Transverse colon (tissue), 4 donors: ENCODE measurements at regions not wholly inside any gene's neighbourhood (a gene's known extent, or its start where the extent isn't known, plus 50 kb on each side); places are given as distances from the start of the nearest gene placed in this dataset.

ENCODE experiments used
- DNase-seq: peaks from one replicate; pipeline ENCODE4 v3.0.0-alpha.2; 2019
- H3K27ac ChIP-seq, 4 donors: fragments of 200-600 bp; sonication (generic); 2 replicates each; pipeline ENCODE4 v1.5.1; 2016 to 2018; ENCODE audit warnings: inconsistent platforms in 4 of 4
- H3K27me3 ChIP-seq: fragments of 200-600 bp; sonication (generic); 2 replicates; pipeline ENCODE4 v1.5.1; 2017; ENCODE audit warnings: inconsistent platforms
- H3K36me3 ChIP-seq, 4 donors: fragments of 200-600 bp; sonication (generic); 2 replicates each; pipeline ENCODE4 v1.5.1; 2017 to 2019; ENCODE audit warnings: inconsistent platforms in 4 of 4
- H3K4me1 ChIP-seq, 4 donors: fragments of 200-600 bp; sonication (generic); 2 replicates each; pipeline ENCODE4 v1.5.1; 2017 to 2020; ENCODE audit warnings: inconsistent platforms in 4 of 4
- H3K4me3 ChIP-seq, 4 donors: fragments of 200-600 bp; sonication (generic); 1 replicate in 1 of 4; 2 replicates in 3 of 4; pipeline versions ENCODE4 v1.5.1 to v1.6.1; 2017 to 2019; ENCODE audit warnings: inconsistent platforms in 4 of 4
- H3K9me3 ChIP-seq, 2 donors: fragments of 200-600 bp; sonication (generic); 2 replicates each; pipeline ENCODE4 v1.5.1; 2017 to 2019; ENCODE audit warnings: inconsistent platforms in 2 of 2
- EP300 ChIP-seq: sonication (generic); formaldehyde crosslinking; IDR thresholded peaks from one replicate; pipeline ENCODE4 v1.6.1; 2017; ENCODE audit warnings: antibody characterized with exemption, low read depth
- POLR2A ChIP-seq: fragments of 450-650 bp; IDR thresholded peaks from one replicate; pipeline ENCODE4 v1.6.1; 2016; ENCODE audit warnings: antibody characterized with exemption, mild to moderate bottlenecking, moderate library complexity
- POLR2AphosphoS5 ChIP-seq, 3 donors: sonication (generic); formaldehyde crosslinking; IDR thresholded peaks; one replicate each; pipeline ENCODE4 v1.6.1; 2016; ENCODE audit warnings: antibody characterized with exemption in 3 of 3
- WGBS, 2 donors: methylation state at CpG; one replicate each; pipeline ENCODE4 v1.1.5; 2018; ENCODE audit warnings: low coverage in 1 of 2; 5-methylcytosine and 5-hydroxymethylcytosine counted together
- in situ Hi-C, 4 donors: fragments of 200-750 bp; cut with MboI; loops; one replicate each; pipeline versions ENCODE4 v1.15.0 to v1.15.1; 2017; ENCODE audit warnings: low sequenced_read_pairs in 3 of 4, low pct_ligation_motif_present in 1 of 4, low pct_unique_long_range_greater_than_20kb in 1 of 4
- intact Hi-C: fragments of 100-400 bp; cut with DNase I; formaldehyde crosslinking; loops from one replicate; pipeline ENCODE4 v1.15.1; 2023; ENCODE audit warnings: low total_unique reads
- TF ChIP-seq, protein P1 (sequence below), 5 experiments: fragments of 200-600 bp in 3 of 5; fragments of 450-650 bp in 2 of 5; sonication (generic) in 3 of 5; IDR thresholded peaks; 1 replicate in 2 of 5; 2 replicates in 3 of 5; pipeline ENCODE4 v1.5.1; 2016 to 2017; ENCODE audit warnings: antibody characterized with exemption in 5 of 5, inconsistent platforms in 3 of 5, mild to moderate bottlenecking in 2 of 5, moderate library complexity in 1 of 5

- no peaks in the 10 kb centered on the region for H3K36me3 ChIP-seq
- no peaks in the 10 kb centered on the region for H3K4me1 ChIP-seq
- H3K9me3 ChIP-seq: no peaks in the 10 kb centered on the region
- TF ChIP-seq POLR2A: no peak
- no peak for TF ChIP-seq EP300
- TF ChIP-seq, protein P1, sequence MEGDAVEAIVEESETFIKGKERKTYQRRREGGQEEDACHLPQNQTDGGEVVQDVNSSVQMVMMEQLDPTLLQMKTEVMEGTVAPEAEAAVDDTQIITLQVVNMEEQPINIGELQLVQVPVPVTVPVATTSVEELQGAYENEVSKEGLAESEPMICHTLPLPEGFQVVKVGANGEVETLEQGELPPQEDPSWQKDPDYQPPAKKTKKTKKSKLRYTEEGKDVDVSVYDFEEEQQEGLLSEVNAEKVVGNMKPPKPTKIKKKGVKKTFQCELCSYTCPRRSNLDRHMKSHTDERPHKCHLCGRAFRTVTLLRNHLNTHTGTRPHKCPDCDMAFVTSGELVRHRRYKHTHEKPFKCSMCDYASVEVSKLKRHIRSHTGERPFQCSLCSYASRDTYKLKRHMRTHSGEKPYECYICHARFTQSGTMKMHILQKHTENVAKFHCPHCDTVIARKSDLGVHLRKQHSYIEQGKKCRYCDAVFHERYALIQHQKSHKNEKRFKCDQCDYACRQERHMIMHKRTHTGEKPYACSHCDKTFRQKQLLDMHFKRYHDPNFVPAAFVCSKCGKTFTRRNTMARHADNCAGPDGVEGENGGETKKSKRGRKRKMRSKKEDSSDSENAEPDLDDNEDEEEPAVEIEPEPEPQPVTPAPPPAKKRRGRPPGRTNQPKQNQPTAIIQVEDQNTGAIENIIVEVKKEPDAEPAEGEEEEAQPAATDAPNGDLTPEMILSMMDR (IDR thresholded peaks at IDR 0.05): no peak
- intact Hi-C loops: no loop called here
- in situ Hi-C loops: no loop called here
- H3K27ac ChIP-seq: no peak overlapping the region
- no peak overlapping the region for H3K4me3 ChIP-seq
- DNase-seq: no peak
- no peaks in the 10 kb centered on the region for H3K27me3 ChIP-seq
- 29 to 36% methylated on average over 3 of the region's 3 CpGs for WGBS, 2 donors
Observed at GRCh38 chr10:123463181-123463580, 203.0 kb upstream of the GPR26 start.

GRCh38 chr10:123463698-123464097, 202.5 kb upstream of the GPR26 start:
- 92% methylated on average over 10 of the region's 10 CpGs; no CpG with 5 or more reads in 1 of the 2 donors for WGBS, 2 donors
- Histone ChIP-seq H3K9me3 (no peaks in the 10 kb centered on the region), H3K27me3 (no peaks in the 10 kb centered on the region), H3K4me3 (no peak overlapping the region), H3K4me1 (no peaks in the 10 kb centered on the region), H3K36me3 (no peaks in the 10 kb centered on the region), H3K27ac (no peak overlapping the region)
- intact Hi-C loops: no loop called here
- in situ Hi-C loops: no loop called here
- TF ChIP-seq, protein P1 (IDR thresholded peaks at IDR 0.05): no peak
- no peak for TF ChIP-seq POLR2A
- no peak for TF ChIP-seq POLR2AphosphoS5 (IDR thresholded peaks at IDR 0.05)
- TF ChIP-seq EP300: no peak
- DNase-seq: no peak

GRCh38 chr10:123464430-123465323, 201.5 kb upstream of the GPR26 start:
- DNase-seq: no peak
- in situ Hi-C loops: no loop called here
- intact Hi-C loops: loop anchor here (5.0 kb wide), 1 partner anchor 373 kb away; no protein-coding TSS in a partner anchor

GRCh38 chr10:123470336-123470921, 195.7 kb upstream of the GPR26 start:
- H3K27ac ChIP-seq: no peak overlapping the region
- TF ChIP-seq EP300: no peak
- no peak for TF ChIP-seq POLR2A
- no peaks in the 10 kb centered on the region for H3K9me3 ChIP-seq
- 65 to 76% methylated on average over 3 to 7 of the region's 7 CpGs for WGBS, 2 donors
- no peaks in the 10 kb centered on the region for H3K36me3 ChIP-seq
- in situ Hi-C loops: no loop called here
- intact Hi-C loops: no loop called here
- H3K27me3 ChIP-seq: no peaks in the 10 kb centered on the region
- H3K4me3 ChIP-seq: no peak overlapping the region
- no peaks in the 10 kb centered on the region for H3K4me1 ChIP-seq
- DNase-seq: no peak

More at GRCh38 chr10:123464430-123465323, 201.5 kb upstream of the GPR26 start:
- Histone ChIP-seq H3K36me3 (no peaks in the 10 kb centered on the region), H3K27ac (no peak overlapping the region), H3K4me3 (no peak overlapping the region), H3K4me1 (no peaks in the 10 kb centered on the region), H3K27me3 (no peaks in the 10 kb centered on the region), H3K9me3 (no peaks in the 10 kb centered on the region)
- TF ChIP-seq, protein P1 (IDR thresholded peaks at IDR 0.05): no peak
- TF ChIP-seq POLR2A (no peak), EP300 (no peak), POLR2AphosphoS5 (IDR thresholded peaks at IDR 0.05) (no peak)
- 44 to 54% methylated on average over 3 of the region's 3 CpGs for WGBS, 2 donors
